GM12878 (cell line): ENCODE measurements at regions not wholly inside any gene's neighbourhood (a gene's known extent, or its start where the extent isn't known, plus 50 kb on each side); places are given as distances from the start of the nearest gene placed in this dataset.

Experiments used
- ATAC-seq: fragments of 200-7000 bp; cut with Tn5 transposase; 3 replicates; pipeline ENCODE4 v1.9.1; 2020; ENCODE audit warnings: mild to moderate bottlenecking, moderate library complexity
- BruUV-seq: library from RNA; stranded (reverse); fragments of 400-500 nt; replicated peaks from 2 replicates; lab custom pipeline; 2021; lab: Mats Ljungman, UMichigan
- CTCF ChIA-PET: fragments of 300-600 bp; sonication (Branson Sonifier 250); formaldehyde crosslinking; extraction: SDS; loops from one replicate; lab custom pipeline; 2021; ENCODE audit warnings: inconsistent platforms; lab: Yijun Ruan, JAX
- POLR2A ChIA-PET: fragments of 350-600 bp; formaldehyde crosslinking; extraction: SDS; loops from one replicate; lab custom pipeline; 2021; ENCODE audit warnings: inconsistent platforms; lab: Charles Lee
- RAD21 ChIA-PET: fragments of 300-600 bp; sonication (Branson Sonifier 250); formaldehyde crosslinking; loops from one replicate; lab custom pipeline; 2023; ENCODE audit warnings: antibody characterized with exemption; ENCODE audit not compliant: unreplicated experiment; lab: Charles Lee
- SMC1A ChIA-PET: fragments of 300-600 bp; sonication (Branson Sonifier 250); formaldehyde crosslinking; loops from one replicate; lab custom pipeline; 2023; ENCODE audit not compliant: unreplicated experiment, uncharacterized antibody; lab: Charles Lee
- DNase-seq: peaks from one replicate; pipeline ENCODE4 v3.0.0-alpha.2; 2011; ENCODE audit warnings: low read depth, low spot score
- FAIRE-seq: peaks from 3 replicates; lab custom pipeline; 2011; peaks lifted over from hg19 to GRCh38; lab: Jason Lieb, UNC
- H2AFZ ChIP-seq: 2 replicates; pipeline ENCODE4 v1.6.0; 2011; ENCODE audit warnings: low read depth, low read length, control low read depth; ENCODE audit not compliant: control insufficient read depth
- H3K27ac ChIP-seq: 2 replicates; pipeline ENCODE4 v1.5.1; 2011; ENCODE audit warnings: control low read depth; ENCODE audit not compliant: control insufficient read depth, insufficient read depth
- H3K27me3 ChIP-seq, 2 experiments: replicated peaks in 1 of 2; 2 replicates each; pipeline versions ENCODE4 v1.6.0 to v1.6.1; 2011; ENCODE audit warnings: low read length in 1 of 2; ENCODE audit not compliant: control insufficient read depth in 2 of 2, insufficient read depth in 2 of 2
- H3K36me3 ChIP-seq, 2 experiments: 2 replicates each; pipeline ENCODE4 v1.5.1; 2011; ENCODE audit warnings: low read length in 1 of 2; ENCODE audit not compliant: control insufficient read depth in 2 of 2, insufficient read depth in 2 of 2
- H3K4me1 ChIP-seq: 2 replicates; pipeline ENCODE4 v1.6.1; 2011; ENCODE audit warnings: mild to moderate bottlenecking, low read length, moderate library complexity, mixed read lengths; ENCODE audit not compliant: control insufficient read depth, insufficient read depth
- H3K4me2 ChIP-seq: 2 replicates; pipeline ENCODE4 v1.6.0; 2011; ENCODE audit warnings: control low read depth; ENCODE audit not compliant: control insufficient read depth, insufficient read depth
- H3K4me3 ChIP-seq: fragments of 200-600 bp; sonication (generic); 2 replicates; pipeline ENCODE4 v1.5.1; 2016
- H3K79me2 ChIP-seq: 2 replicates; pipeline ENCODE4 v1.6.0; 2011; ENCODE audit warnings: low read length; ENCODE audit not compliant: control insufficient read depth, insufficient read depth
- H3K9ac ChIP-seq: 2 replicates; pipeline ENCODE4 v1.8.0; 2011; ENCODE audit warnings: low read length, control low read depth, mixed read lengths; ENCODE audit not compliant: control insufficient read depth, insufficient read depth
- H3K9me3 ChIP-seq: replicated peaks from 3 replicates; pipeline ENCODE4 v1.5.1; 2011; ENCODE audit warnings: mild to moderate bottlenecking, low read length; ENCODE audit not compliant: control insufficient read depth, insufficient read depth
- H4K20me1 ChIP-seq: 2 replicates; pipeline ENCODE4 v1.6.0; 2011; ENCODE audit not compliant: control insufficient read depth, insufficient read depth
- BMI1 ChIP-seq: fragments of 450-650 bp; IDR thresholded peaks from 2 replicates; pipeline ENCODE4 v1.6.1; 2016; ENCODE audit warnings: mild to moderate bottlenecking, moderate library complexity, borderline replicate concordance
- MTA3 ChIP-seq: IDR thresholded peaks from 2 replicates; pipeline ENCODE4 v1.6.1; 2012; ENCODE audit warnings: low read length, inconsistent platforms, borderline replicate concordance
- RAD51 ChIP-seq: fragments of 450-650 bp; IDR thresholded peaks from 2 replicates; pipeline ENCODE4 v1.6.1; 2016; ENCODE audit warnings: moderate library complexity, mild to moderate bottlenecking, inconsistent platforms
- SMAD5 ChIP-seq: IDR thresholded peaks from 2 replicates; pipeline ENCODE4 v1.6.1; 2016; ENCODE audit warnings: antibody characterized with exemption, low read depth
- ZNF24 ChIP-seq: fragments of 450-650 bp; IDR thresholded peaks from 2 replicates; pipeline ENCODE4 v1.6.1; 2017; ENCODE audit warnings: antibody characterized with exemption, mild to moderate bottlenecking
- ZNF622 ChIP-seq: fragments of 450-650 bp; IDR thresholded peaks from 2 replicates; pipeline ENCODE4 v1.6.1; 2017; ENCODE audit warnings: mild to moderate bottlenecking, inconsistent platforms
- WGBS: methylation state at CpG from one replicate; pipeline ENCODE4 v1.1.6; 2016; ENCODE audit warnings: low lambda C conversion rate; ENCODE audit not compliant: insufficient replicate concordance, insufficient coverage; ENCODE audit errors: missing lambda C conversion rate; 5-methylcytosine and 5-hydroxymethylcytosine counted together
- in situ Hi-C: fragments of 300-500 bp; cut with MboI; formaldehyde crosslinking; loops from 9 replicates; pipeline ENCODE4 v1.14.3; 2018; ENCODE audit warnings: mixed read lengths
- intact Hi-C: fragments of 100-400 bp; cut with micrococcal nuclease; formaldehyde crosslinking; loops from one replicate; pipeline ENCODE4 v1.14.2; 2022; ENCODE audit not compliant: unreplicated experiment
- TF ChIP-seq, protein P1 (sequence below): IDR thresholded peaks from 2 replicates; pipeline ENCODE4 v1.6.1; 2011; ENCODE audit warnings: borderline replicate concordance, low read depth, mild to moderate bottlenecking, moderate library complexity, mixed read lengths, low read length; ENCODE audit not compliant: insufficient read depth; ENCODE audit errors: extremely low read length

DNA sequence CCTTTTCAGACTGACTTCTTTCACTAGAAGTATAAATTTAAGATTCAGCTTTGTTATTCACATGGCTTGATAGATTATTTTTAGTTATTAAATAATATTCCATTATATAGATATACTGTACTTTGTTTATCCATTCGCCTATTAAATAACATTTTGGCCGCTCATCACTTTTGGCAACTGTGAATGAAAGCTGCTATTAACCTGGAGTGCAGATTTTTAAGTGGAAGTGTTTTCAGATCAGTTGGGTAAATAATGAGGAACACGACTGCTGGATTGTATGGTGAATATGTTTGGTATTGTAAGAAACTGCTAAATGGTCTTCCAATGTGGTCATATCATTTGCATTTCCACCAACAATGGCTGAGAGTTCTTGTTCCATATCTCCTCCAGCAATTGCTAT, 97.6 kb upstream of the ZNF804B start:
- H3K36me3 ChIP-seq: no peaks in the 10 kb centered on the region
- intact Hi-C loops: no loop called here
- POLR2A ChIA-PET: no interaction called here
- BruUV-seq: no TSS peak
- WGBS: 54% methylated on average over 3 of the region's 3 CpGs
- no peak overlapping the region for H3K27ac ChIP-seq
- H3K4me1 ChIP-seq: no peaks in the 10 kb centered on the region
- H3K9me3 ChIP-seq: no peaks in the 10 kb centered on the region
- no peak for DNase-seq
- no peak for ATAC-seq
- H2AFZ ChIP-seq: no peak overlapping the region
- no peaks in the 10 kb centered on the region for H3K27me3 ChIP-seq
- TF ChIP-seq ZNF24: no peak
- TF ChIP-seq MTA3: no peak
- RAD21 ChIA-PET: no interaction called here
- in situ Hi-C loops: no loop called here
- no peak overlapping the region for H3K4me2 ChIP-seq
- SMC1A ChIA-PET: interaction anchor here (0.6 to 1.5 kb wide), 2 partner anchors 15 to 102 kb away, joined by 3 read pairs; no protein-coding TSS in a partner anchor
- no peaks in the 10 kb centered on the region for H4K20me1 ChIP-seq
- H3K9ac ChIP-seq: no peak overlapping the region
- H3K79me2 ChIP-seq: no peaks in the 10 kb centered on the region
- CTCF ChIA-PET: no interaction called here
- FAIRE-seq: no peak
- H3K4me3 ChIP-seq: no peak overlapping the region

GRCh38 chr7:88647825-88648224, 111.7 kb upstream of the ZNF804B start:
- ChIA-PET RAD21 (no interaction called here), CTCF (no interaction called here), POLR2A (interaction anchor here (0.8 kb wide), 1 partner anchor 1293 kb away, joined by 3 read pairs; no protein-coding TSS in a partner anchor), SMC1A (no interaction called here)
- Histone ChIP-seq H3K4me3 (no peak overlapping the region), H3K79me2 (no peaks in the 10 kb centered on the region), H2AFZ (no peak overlapping the region), H3K36me3 (no peaks in the 10 kb centered on the region), H3K9me3 (no peaks in the 10 kb centered on the region; the same call in 2 of the 3 replicates), H3K27ac (no peak overlapping the region), H4K20me1 (no peaks in the 10 kb centered on the region), H3K4me2 (no peak overlapping the region), H3K27me3 (no peaks in the 10 kb centered on the region), H3K9ac (no peak overlapping the region), H3K4me1 (no peaks in the 10 kb centered on the region)
- no TSS peak for BruUV-seq
- 3% methylated on average over 2 of the region's 2 CpGs for WGBS
- no peak for DNase-seq
- TF ChIP-seq, protein P1, sequence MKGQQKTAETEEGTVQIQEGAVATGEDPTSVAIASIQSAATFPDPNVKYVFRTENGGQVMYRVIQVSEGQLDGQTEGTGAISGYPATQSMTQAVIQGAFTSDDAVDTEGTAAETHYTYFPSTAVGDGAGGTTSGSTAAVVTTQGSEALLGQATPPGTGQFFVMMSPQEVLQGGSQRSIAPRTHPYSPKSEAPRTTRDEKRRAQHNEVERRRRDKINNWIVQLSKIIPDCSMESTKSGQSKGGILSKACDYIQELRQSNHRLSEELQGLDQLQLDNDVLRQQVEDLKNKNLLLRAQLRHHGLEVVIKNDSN: no peak
- no peak for TF ChIP-seq SMAD5
- no peak for TF ChIP-seq ZNF622
- TF ChIP-seq RAD51: no peak
- no peak for TF ChIP-seq BMI1
- no peak for ATAC-seq
- intact Hi-C loops (no loop called here), in situ Hi-C loops (no loop called here)
- FAIRE-seq: no peak
